ENCODE measurements at regions not wholly inside any gene's neighbourhood (a gene's known extent, or its start where the extent isn't known, plus 50 kb on each side); places are given as distances from the start of the nearest gene placed in this dataset.

- CTCF ChIA-PET, result interaction anchor here (0.6 kb wide), 1 partner anchor 103 kb away, joined by 4 read pairs; no protein-coding TSS in a partner anchor
- ATAC-seq (no peak), DNase-seq (no peak)
- H3K36me3 Mint-ChIP-seq, result no peaks in the 10 kb centered on the region
- H3K27ac Mint-ChIP-seq, result no peak overlapping the region
- H3K27me3 Mint-ChIP-seq, result no peaks in the 10 kb centered on the region
- H3K9me3 Mint-ChIP-seq (ENCODE audit: low read depth), result no peaks in the 10 kb centered on the region
- no peaks in the 10 kb centered on the region for H3K4me1 Mint-ChIP-seq
- no peak overlapping the region for H3K4me3 Mint-ChIP-seq
Measured at GRCh38 chr1:83763361-83764095, 235.4 kb downstream of the TTLL7 start.

- Mint-ChIP-seq H3K4me3 (no peak overlapping the region), H3K36me3 (no peaks in the 10 kb centered on the region), H3K27ac (no peak overlapping the region), H3K9me3 (ENCODE audit: low read depth) (no peaks in the 10 kb centered on the region), H3K4me1 (no peaks in the 10 kb centered on the region), H3K27me3 (no peaks in the 10 kb centered on the region)
- CTCF ChIA-PET, result no interaction called here
- DNase-seq (no peak), ATAC-seq (no peak)
Measured at GRCh38 chr1:83762416-83762815, 236.5 kb downstream of the TTLL7 start.

- H3K27me3 Mint-ChIP-seq, result no peaks in the 10 kb centered on the region
- no peaks in the 10 kb centered on the region for H3K9me3 Mint-ChIP-seq (ENCODE audit: low read depth)
- DNase-seq (no peak), ATAC-seq (no peak)
- H3K36me3 Mint-ChIP-seq, result no peaks in the 10 kb centered on the region
- H3K4me1 Mint-ChIP-seq, result no peaks in the 10 kb centered on the region
- no peak overlapping the region for H3K4me3 Mint-ChIP-seq
- CTCF ChIA-PET, result no interaction called here
- no peak overlapping the region for H3K27ac Mint-ChIP-seq
Measured at GRCh38 chr1:83762039-83762365, 236.9 kb downstream of the TTLL7 start.

GRCh38 chr1:83761167-83762038, 237.5 kb downstream of the TTLL7 start:
- ATAC-seq, result no peak
- no peak overlapping the region for H3K27ac Mint-ChIP-seq
- DNase-seq, result no peak

GRCh38 chr1:83760226-83761021, 238.5 kb downstream of the TTLL7 start:
- Mint-ChIP-seq H3K36me3 (no peaks in the 10 kb centered on the region), H3K4me3 (no peak overlapping the region), H3K9me3 (ENCODE audit: low read depth) (no peaks in the 10 kb centered on the region), H3K4me1 (no peaks in the 10 kb centered on the region), H3K27ac (no peak overlapping the region), H3K27me3 (no peaks in the 10 kb centered on the region)
- CTCF ChIA-PET, result no interaction called here
- DNase-seq (no peak), ATAC-seq (no peak)

More at GRCh38 chr1:83761167-83762038, 237.5 kb downstream of the TTLL7 start:
- no peaks in the 10 kb centered on the region for H3K36me3 Mint-ChIP-seq
- no peaks in the 10 kb centered on the region for H3K9me3 Mint-ChIP-seq (ENCODE audit: low read depth)
- no peak overlapping the region for H3K4me3 Mint-ChIP-seq
- H3K27me3 Mint-ChIP-seq, result no peaks in the 10 kb centered on the region
- no peaks in the 10 kb centered on the region for H3K4me1 Mint-ChIP-seq
- CTCF ChIA-PET, result no interaction called here

GRCh38 chr1:83756984-83757717, 241.8 kb downstream of the TTLL7 start:
- H3K4me3 Mint-ChIP-seq, result no peak overlapping the region
- H3K27me3 Mint-ChIP-seq, result no peaks in the 10 kb centered on the region
- DNase-seq (no peak), ATAC-seq (no peak)
- no peaks in the 10 kb centered on the region for H3K4me1 Mint-ChIP-seq
- H3K36me3 Mint-ChIP-seq, result no peaks in the 10 kb centered on the region
- no peaks in the 10 kb centered on the region for H3K9me3 Mint-ChIP-seq (ENCODE audit: low read depth)
- CTCF ChIA-PET, result no interaction called here
- H3K27ac Mint-ChIP-seq, result no peak overlapping the region

GRCh38 chr1:83751602-83752001, 247.3 kb downstream of the TTLL7 start:
- CTCF ChIA-PET, result no interaction called here
- Mint-ChIP-seq H3K9me3 (ENCODE audit: low read depth) (no peaks in the 10 kb centered on the region), H3K27me3 (no peaks in the 10 kb centered on the region), H3K36me3 (no peaks in the 10 kb centered on the region), H3K4me1 (no peaks in the 10 kb centered on the region), H3K4me3 (no peak overlapping the region), H3K27ac (no peak overlapping the region)
- DNase-seq (no peak), ATAC-seq (no peak)

GRCh38 chr1:83750201-83750600, 248.7 kb downstream of the TTLL7 start:
- DNase-seq (no peak), ATAC-seq (no peak)
- Mint-ChIP-seq H3K36me3 (no peaks in the 10 kb centered on the region), H3K4me1 (no peaks in the 10 kb centered on the region), H3K27ac (no peak overlapping the region), H3K9me3 (ENCODE audit: low read depth) (no peaks in the 10 kb centered on the region), H3K4me3 (no peak overlapping the region), H3K27me3 (no peaks in the 10 kb centered on the region)
- CTCF ChIA-PET, result no interaction called here

GRCh38 chr1:83747853-83748482, 251.0 kb downstream of the TTLL7 start:
- no peak overlapping the region for H3K27ac Mint-ChIP-seq
- no peak for DNase-seq
- H3K9me3 Mint-ChIP-seq (ENCODE audit: low read depth), result no peaks in the 10 kb centered on the region
- no peak for ATAC-seq
- H3K4me1 Mint-ChIP-seq, result no peaks in the 10 kb centered on the region
- H3K27me3 Mint-ChIP-seq, result no peaks in the 10 kb centered on the region
- no peaks in the 10 kb centered on the region for H3K36me3 Mint-ChIP-seq
- no peak overlapping the region for H3K4me3 Mint-ChIP-seq
- CTCF ChIA-PET, result no interaction called here

- DNase-seq (no peak), ATAC-seq (no peak)
- CTCF ChIA-PET, result no interaction called here
- Mint-ChIP-seq H3K27ac (no peak overlapping the region), H3K4me1 (no peaks in the 10 kb centered on the region), H3K9me3 (ENCODE audit: low read depth) (no peaks in the 10 kb centered on the region), H3K36me3 (no peaks in the 10 kb centered on the region), H3K27me3 (no peaks in the 10 kb centered on the region), H3K4me3 (no peak overlapping the region)
Measured at GRCh38 chr1:83746234-83746633, 252.7 kb downstream of the TTLL7 start.

GRCh38 chr1:83742446-83742845, 256.5 kb downstream of the TTLL7 start:
- H3K9me3 Mint-ChIP-seq (ENCODE audit: low read depth), result no peaks in the 10 kb centered on the region
- CTCF ChIA-PET, result interaction anchor here (1.0 to 1.2 kb wide), 2 partner anchors 16 to 28 kb away, joined by 3 read pairs; no protein-coding TSS in a partner anchor
- no peaks in the 10 kb centered on the region for H3K4me1 Mint-ChIP-seq
- no peaks in the 10 kb centered on the region for H3K27me3 Mint-ChIP-seq
- no peak for ATAC-seq
- H3K4me3 Mint-ChIP-seq, result no peak overlapping the region
- no peaks in the 10 kb centered on the region for H3K36me3 Mint-ChIP-seq
- no peak for DNase-seq
- H3K27ac Mint-ChIP-seq, result no peak overlapping the region

GRCh38 chr1:83741770-83742169, 257.2 kb downstream of the TTLL7 start:
- H3K27me3 Mint-ChIP-seq, result no peaks in the 10 kb centered on the region
- H3K36me3 Mint-ChIP-seq, result no peaks in the 10 kb centered on the region
- CTCF ChIA-PET, result interaction anchor here (1.0 to 1.2 kb wide), 2 partner anchors 15 to 27 kb away, joined by 3 read pairs; no protein-coding TSS in a partner anchor
- no peak overlapping the region for H3K27ac Mint-ChIP-seq
- H3K4me3 Mint-ChIP-seq, result no peak overlapping the region
- no peaks in the 10 kb centered on the region for H3K4me1 Mint-ChIP-seq
- ATAC-seq, result no peak
- no peaks in the 10 kb centered on the region for H3K9me3 Mint-ChIP-seq (ENCODE audit: low read depth)
- no peak for DNase-seq

GRCh38 chr1:83741348-83741747, 257.6 kb downstream of the TTLL7 start:
- Mint-ChIP-seq H3K4me3 (no peak overlapping the region), H3K27ac (no peak overlapping the region), H3K9me3 (ENCODE audit: low read depth) (no peaks in the 10 kb centered on the region), H3K27me3 (no peaks in the 10 kb centered on the region), H3K4me1 (no peaks in the 10 kb centered on the region), H3K36me3 (no peaks in the 10 kb centered on the region)
- CTCF ChIA-PET, result interaction anchor here (1.0 kb wide), 1 partner anchor 15 kb away, joined by 3 read pairs; no protein-coding TSS in a partner anchor
- ATAC-seq (no peak), DNase-seq (no peak)

Measured in activated CD8-positive, alpha-beta memory T cell treated with anti-CD3 and anti-CD28 coated beads, Interleukin-2, amount 10 ng/mL, durations not matched to agents 7 days and 5 days (primary cell).